Endometrium (tissue), 2 donors: ENCODE measurements at regions not wholly inside any gene's neighbourhood (a gene's known extent, or its start where the extent isn't known, plus 50 kb on each side); places are given as distances from the start of the nearest gene placed in this dataset.

Source experiments
- FAIRE-seq: peaks from 2 replicates; lab custom pipeline; 2012; peaks lifted over from hg19 to GRCh38; lab: Jason Lieb, UNC
- donor health status: control.
- donor health status: control.

- FAIRE-seq = no peak
Measured at GRCh38 chr18:30527226-30527625, 515.3 kb downstream of the DSC3 start.

- FAIRE-seq = no peak
Measured at GRCh38 chr18:30522288-30522929, 520.1 kb downstream of the DSC3 start.

DNA sequence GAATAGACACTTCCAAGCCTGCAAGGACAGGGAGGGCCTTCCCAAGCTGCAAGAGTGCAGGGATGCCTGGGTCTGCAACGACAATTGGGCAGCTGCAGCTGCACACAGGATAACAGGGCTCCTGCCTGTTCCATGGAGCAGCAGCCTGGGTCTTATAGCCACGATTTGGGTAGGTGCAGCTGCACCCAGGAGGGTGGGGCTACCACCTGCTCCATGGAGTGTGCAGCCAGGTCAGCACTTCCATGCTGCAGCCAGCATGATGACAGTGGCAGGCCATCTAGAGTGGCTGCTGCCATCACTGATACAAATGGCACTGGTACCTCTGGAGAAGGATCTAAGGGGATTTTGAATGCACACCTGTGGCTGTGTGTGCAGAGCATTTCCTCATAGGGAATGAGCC is 528.5 kb downstream of the DSC3 start:
- no peak for FAIRE-seq

GRCh38 chr18:30512872-30513271 is 529.7 kb downstream of the DSC3 start:
- no peak for FAIRE-seq

DNA sequence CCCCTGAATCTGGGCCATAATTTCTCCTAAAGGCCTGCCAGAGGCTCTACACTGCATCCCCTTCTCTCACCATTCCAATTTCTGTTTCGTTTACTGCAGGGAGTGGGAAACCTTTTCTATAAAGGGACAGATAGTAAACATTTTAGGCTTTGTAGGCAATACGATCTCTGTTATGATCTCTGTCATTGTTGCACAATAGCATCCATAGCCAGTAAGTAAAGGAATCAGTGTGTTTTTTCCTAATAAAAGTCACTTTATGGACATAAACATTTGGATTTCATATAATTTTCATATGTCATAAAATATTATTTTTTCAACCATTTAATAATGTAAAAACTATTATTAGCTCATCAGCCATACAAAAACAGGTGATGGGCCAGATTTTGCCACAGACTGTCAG is 531.7 kb downstream of the DSC3 start:
- FAIRE-seq = no peak

- no peak for FAIRE-seq
Measured at GRCh38 chr18:30501594-30501993, 540.9 kb downstream of the DSC3 start.

- FAIRE-seq = no peak
Measured at GRCh38 chr18:30500240-30500945, 542.1 kb downstream of the DSC3 start.

DNA sequence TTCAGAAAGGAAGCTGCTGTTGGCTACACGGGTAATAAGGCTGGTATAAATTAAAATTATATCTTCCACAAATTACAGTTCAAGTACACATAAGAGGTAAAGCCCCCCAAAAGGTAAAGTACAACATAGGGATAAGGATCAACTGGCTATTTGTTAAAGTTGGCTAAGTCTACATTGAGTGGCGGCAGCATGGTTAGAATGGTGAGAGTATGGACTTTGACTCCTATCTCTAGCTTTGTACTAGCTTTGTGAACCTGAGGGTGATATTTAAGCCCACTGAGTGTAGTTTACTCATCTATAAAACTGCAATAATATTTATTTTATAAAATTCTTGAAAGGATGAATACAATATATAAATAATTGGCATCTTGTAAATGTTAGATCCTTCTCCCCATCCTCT is 542.8 kb downstream of the DSC3 start:
- FAIRE-seq = no peak

GRCh38 chr18:30492552-30493129 is 549.9 kb downstream of the DSC3 start:
- no peak for FAIRE-seq

GRCh38 chr18:30491815-30492551 is 550.6 kb downstream of the DSC3 start:
- FAIRE-seq = no peak

- no peak for FAIRE-seq
Measured at GRCh38 chr18:30489890-30490643, 552.5 kb downstream of the DSC3 start.

- no peak for FAIRE-seq
Measured at GRCh38 chr18:30487962-30488361, 554.6 kb downstream of the DSC3 start.

DNA sequence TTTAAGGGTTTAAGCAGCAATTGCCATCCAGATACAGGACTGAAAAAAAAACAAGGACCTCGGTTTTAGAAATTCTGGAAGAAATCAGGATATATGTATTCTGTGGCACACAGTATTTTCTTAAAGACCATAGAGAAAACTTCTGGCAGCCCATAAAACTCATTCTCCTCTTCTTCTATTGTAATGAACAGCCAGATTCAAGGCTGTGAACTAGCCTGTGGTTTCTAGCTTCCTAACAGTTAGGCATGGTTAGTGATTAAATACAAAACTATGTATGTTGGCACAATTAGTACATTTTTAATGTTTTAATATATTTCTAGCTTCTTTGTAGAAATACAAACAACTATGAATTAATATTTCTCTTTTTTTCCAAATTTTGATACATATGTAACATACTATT is 555.7 kb downstream of the DSC3 start:
- no peak for FAIRE-seq

- no peak for FAIRE-seq
Measured at GRCh38 chr18:30485078-30485477, 557.5 kb downstream of the DSC3 start.

DNA sequence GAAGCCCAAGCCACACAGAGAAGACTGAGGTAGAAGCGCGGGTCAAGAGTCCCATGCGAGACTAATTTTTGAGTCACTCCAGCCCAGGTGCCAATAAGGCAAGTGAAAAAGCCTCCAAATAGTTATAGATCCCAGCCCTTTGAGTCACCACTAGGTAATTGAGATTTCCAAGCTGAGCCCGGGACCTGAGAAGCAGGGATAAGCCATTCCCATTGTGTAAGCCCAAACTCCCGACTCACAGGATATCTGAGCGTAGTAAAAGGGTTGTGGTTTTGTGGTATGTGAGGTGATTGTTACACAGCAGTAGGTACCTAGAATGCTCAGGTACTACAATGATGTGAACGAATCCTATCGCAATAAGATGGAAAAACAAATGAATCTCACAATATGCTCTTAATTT is 560.7 kb downstream of the DSC3 start:
- FAIRE-seq = no peak

DNA sequence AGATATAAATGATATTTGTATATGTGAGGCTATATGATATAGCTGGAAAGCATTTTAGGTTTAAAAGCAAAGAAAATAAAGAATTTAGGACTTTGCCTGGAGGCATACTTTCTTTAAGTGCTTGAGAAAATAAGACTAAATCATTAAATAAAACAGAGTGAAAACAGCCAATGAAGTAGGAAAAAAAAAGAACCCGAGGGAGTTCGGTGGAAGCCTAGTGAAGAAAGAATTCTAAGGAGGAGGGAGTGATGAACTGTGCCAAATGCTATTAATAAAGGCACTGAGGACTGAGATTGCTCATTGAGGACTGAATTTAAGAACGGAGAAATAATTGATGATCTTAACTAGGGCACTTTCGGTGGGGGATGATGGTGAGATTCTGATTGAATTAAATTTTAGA is 573.5 kb downstream of the DSC3 start:
- no peak for FAIRE-seq

DNA sequence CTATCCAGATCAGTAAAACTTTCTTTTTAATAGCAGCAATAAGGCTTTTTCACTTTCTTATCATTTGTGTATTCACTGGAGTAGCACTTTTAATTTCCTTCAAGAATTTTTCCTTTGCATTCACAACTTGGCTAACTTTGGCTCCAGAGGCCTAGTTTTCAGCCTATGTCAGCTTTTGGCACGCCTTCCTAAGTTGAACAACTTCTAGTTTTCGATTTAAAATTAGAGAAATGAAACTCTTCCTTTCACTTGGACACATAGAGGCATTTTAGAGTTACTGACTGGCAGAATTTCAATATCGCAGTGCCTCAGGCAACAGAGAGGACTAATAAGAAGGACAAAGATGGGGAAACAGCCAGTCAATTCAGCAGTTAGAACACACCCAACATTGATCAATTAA is 577.4 kb downstream of the DSC3 start:
- no peak for FAIRE-seq

DNA sequence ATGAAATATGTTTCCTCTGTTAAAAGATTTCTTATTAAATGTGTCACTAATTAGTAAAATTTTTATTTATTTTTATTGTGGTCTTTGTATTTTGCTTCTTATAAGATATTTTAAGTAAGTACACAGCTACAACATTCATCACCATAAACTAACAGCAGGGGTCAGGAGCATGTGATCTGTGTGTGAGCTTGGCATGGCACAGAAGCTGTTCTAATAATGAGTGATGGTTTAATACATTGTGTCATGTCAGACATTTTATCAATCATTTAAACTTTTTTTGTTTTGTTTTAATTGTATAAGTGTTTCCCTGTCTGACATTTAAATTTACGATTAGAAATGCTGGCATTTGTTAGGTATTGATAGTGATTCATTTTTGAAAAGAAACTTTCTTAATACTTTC is 585.4 kb downstream of the DSC3 start:
- FAIRE-seq = no peak

GRCh38 chr18:30455741-30456140 is 586.8 kb downstream of the DSC3 start:
- FAIRE-seq = no peak

DNA sequence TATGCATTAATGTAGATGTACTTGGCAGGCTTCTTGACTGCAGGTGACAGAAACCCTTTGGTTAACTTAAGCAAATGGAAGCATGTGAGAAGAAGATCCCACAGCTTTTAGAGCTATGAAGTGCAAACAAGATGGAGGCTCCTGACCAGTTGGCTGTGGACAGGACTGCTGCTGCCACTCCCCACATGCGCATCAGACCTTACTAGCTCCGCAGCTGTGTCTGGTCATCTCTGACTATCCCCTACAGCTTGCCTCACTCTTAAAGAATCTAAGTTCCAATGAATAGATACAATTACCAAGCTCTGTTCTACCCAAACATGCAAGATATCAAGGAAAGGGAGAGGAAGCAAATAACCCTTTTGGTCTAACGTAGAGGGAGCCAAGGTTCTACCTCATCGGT is 587.6 kb downstream of the DSC3 start:
- no peak for FAIRE-seq

- no peak for FAIRE-seq
Measured at GRCh38 chr18:30451981-30452380, 590.6 kb downstream of the DSC3 start.

- no peak for FAIRE-seq
Measured at GRCh38 chr18:30450927-30451326, 591.6 kb downstream of the DSC3 start.
